ENCODE measurements at regions not wholly inside any gene's neighbourhood (a gene's known extent, or its start where the extent isn't known, plus 50 kb on each side); places are given as distances from the start of the nearest gene placed in this dataset.

DNA sequence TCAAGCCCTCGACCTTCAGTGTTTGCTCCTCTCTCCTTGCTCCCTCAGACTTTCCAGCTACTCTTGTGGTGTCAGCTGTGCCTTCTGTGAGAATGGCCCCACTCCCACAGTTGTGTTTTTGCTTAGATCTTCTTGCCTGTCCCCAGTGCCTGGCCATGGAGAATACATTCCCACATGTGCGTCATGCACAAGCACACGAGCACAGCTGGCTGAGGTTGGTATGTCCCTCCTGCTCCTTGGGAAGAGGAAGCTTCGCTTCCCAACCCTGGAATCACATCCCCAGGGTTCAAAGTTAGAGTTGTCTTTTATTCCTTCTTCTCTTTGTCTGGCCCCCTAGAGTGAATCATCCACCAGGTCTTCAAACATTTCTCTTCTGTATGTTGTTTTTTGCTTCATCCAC, 518.6 kb downstream of the CCDC171 start:
- TF ChIP-seq, protein P1, sequence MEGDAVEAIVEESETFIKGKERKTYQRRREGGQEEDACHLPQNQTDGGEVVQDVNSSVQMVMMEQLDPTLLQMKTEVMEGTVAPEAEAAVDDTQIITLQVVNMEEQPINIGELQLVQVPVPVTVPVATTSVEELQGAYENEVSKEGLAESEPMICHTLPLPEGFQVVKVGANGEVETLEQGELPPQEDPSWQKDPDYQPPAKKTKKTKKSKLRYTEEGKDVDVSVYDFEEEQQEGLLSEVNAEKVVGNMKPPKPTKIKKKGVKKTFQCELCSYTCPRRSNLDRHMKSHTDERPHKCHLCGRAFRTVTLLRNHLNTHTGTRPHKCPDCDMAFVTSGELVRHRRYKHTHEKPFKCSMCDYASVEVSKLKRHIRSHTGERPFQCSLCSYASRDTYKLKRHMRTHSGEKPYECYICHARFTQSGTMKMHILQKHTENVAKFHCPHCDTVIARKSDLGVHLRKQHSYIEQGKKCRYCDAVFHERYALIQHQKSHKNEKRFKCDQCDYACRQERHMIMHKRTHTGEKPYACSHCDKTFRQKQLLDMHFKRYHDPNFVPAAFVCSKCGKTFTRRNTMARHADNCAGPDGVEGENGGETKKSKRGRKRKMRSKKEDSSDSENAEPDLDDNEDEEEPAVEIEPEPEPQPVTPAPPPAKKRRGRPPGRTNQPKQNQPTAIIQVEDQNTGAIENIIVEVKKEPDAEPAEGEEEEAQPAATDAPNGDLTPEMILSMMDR (conservative IDR thresholded peaks at IDR 0.05 in 1 of 2, IDR thresholded peaks at IDR 0.05 in 1 of 2; ENCODE audit: low read depth in 1 of 2, low read length in 2 of 2) = no peak
- TF ChIP-seq EZH2 (IDR thresholded peaks at IDR 0.05; ENCODE audit: low read length, missing control alignments) = no peak

Measured in fibroblast of lung (primary cell).